GM11168 (cell line): ENCODE measurements at regions not wholly inside any gene's neighbourhood (a gene's known extent, or its start where the extent isn't known, plus 50 kb on each side); places are given as distances from the start of the nearest gene placed in this dataset.
"Not testable (repeated sequence)": the region's sequence is repeated elsewhere in the genome, so short reads cannot be mapped to it uniquely, and the experiment has no call there.

Experiments used
- in situ Hi-C: fragments of 300-500 bp; cut with MboI; formaldehyde crosslinking; loops from one replicate; pipeline ENCODE4 v1.12.0; 2022; ENCODE audit warnings: low sequenced_read_pairs; ENCODE audit not compliant: unreplicated experiment

DNA sequence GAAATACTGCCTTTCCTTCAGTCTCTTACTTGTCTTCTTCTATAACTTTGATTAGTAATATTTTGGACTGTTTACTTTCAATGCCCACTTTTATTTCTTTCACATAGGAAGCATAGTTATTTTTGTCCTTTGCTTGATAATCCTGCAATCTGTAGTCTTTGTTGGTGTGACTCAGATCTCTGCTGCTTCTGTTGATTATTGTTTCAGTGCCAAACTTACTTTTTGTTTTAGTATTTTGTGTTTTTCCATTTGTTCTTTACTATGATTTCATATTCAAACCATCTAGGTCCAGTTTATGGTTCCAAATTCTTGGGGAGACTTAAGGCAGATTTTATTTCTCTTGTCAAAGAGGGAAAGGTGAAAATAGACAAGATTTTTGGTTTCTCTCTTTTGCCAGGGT lies 399.9 kb downstream of the HLX start:
- in situ Hi-C loops: no loop called here

DNA sequence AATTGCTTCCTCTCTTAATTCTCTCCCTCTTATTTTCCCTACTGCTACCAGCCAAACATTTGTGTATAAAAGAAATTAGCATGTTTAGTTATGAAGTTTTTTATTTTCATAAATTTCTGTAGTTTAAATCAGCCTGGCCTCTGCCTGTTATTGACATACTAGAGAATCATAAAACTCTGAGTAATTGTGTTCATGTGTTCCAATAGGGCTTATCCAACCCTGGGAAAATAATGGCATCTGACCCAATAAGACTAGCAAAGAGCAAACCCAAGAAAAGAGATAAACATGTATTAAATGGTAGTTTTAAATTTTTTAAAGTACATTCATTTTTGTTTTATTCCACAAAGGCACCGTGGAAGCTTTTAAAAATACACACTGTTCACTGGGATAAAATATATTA lies 404.3 kb downstream of the HLX start:
- in situ Hi-C loops: no loop called here

GRCh38 chr1:221284028-221284427 lies 404.8 kb downstream of the HLX start:
- in situ Hi-C loops: no loop called here

DNA sequence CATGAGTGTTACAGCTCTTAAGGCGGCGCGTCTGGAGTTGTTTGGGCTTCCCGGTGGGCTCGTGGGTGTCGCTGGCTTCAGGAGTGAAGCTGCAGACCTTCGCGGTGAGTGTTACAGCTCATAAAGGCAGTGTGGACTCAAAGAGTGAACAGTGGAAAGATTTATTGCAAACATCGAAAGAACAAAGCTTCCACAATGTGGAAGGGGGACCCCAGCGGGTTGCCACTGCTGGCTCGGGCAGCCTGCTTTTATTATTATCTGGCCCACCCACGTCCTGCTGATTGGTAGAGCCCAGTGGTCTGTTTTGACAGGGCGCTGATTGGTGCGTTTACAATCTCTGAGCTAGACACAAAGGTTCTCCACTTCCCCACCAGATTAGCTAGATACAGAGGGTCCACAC lies 405.7 kb downstream of the HLX start:
- in situ Hi-C loops: not testable (repeated sequence)

- in situ Hi-C loops: not testable (repeated sequence)
These were observed 406.4 kb downstream of the HLX start for GRCh38 chr1:221285458-221286210.

DNA sequence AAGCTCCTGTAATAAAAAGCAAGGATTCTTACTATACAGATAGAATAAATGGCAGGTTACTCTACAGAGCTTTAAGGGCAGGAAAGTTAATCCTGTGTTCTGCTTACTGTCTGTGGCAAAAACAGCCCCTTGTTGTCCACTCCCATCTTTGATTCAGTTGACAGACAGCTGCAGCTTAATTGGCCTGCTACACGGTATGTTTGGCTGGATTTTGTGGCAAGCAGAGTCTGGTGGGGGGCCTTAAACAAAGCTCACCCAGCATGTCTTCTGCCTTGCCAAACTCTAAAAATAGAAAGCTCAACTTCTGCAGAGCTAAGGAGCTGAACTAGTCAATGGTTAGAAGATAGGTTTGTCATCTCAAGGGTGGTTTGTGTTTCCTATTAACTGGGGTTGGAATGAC lies 407.2 kb downstream of the HLX start:
- in situ Hi-C loops: no loop called here

- in situ Hi-C loops: no loop called here
These were observed 409.9 kb downstream of the HLX start for GRCh38 chr1:221289103-221289502.

GRCh38 chr1:221290669-221291068 lies 411.4 kb downstream of the HLX start:
- in situ Hi-C loops: no loop called here

GRCh38 chr1:221291113-221291512 lies 411.9 kb downstream of the HLX start:
- in situ Hi-C loops: no loop called here

GRCh38 chr1:221292652-221293051 lies 413.4 kb downstream of the HLX start:
- in situ Hi-C loops: no loop called here

GRCh38 chr1:221294242-221294641 lies 415.0 kb downstream of the HLX start:
- in situ Hi-C loops: no loop called here

- in situ Hi-C loops: no loop called here
These were observed 423.1 kb downstream of the HLX start for GRCh38 chr1:221302357-221302756.

GRCh38 chr1:221302810-221303209 lies 423.6 kb downstream of the HLX start:
- in situ Hi-C loops: no loop called here

DNA sequence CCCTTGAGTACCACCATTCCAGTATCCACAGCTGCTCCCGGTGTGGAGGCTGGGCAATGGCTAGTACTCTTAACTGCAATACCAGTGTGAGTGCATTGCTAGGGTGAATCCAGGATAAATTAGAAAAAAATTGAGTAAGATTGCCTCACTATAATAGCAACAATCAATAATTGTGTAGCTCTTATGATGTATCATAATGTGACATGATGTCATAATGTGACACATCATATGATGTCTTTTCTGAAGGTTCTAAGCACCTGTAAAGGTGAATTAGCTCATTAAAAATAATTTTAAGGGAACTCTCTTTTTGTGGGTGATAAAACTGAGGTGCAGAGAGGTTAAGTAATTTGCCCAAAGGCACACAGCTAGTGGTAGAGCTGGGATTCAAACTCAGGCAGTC lies 424.4 kb downstream of the HLX start:
- in situ Hi-C loops: no loop called here

DNA sequence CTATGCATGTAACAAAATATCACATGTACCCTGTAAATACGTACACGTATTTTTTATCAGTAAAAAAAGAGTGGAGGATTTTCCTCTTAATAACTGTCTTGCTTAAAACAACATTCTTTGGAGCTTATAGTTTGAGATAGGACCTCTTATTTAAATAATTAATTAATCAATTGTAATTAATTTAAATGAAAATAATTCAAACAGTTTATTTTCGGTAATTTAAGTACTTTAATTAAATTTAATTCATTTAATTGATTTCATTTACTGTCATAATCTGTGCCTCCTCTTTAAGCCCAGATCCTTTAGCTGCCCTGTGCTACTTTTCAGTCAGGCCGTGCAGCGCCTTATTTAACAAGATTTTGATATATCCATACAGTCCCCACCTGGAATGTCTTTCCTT lies 427.0 kb downstream of the HLX start:
- in situ Hi-C loops: no loop called here

DNA sequence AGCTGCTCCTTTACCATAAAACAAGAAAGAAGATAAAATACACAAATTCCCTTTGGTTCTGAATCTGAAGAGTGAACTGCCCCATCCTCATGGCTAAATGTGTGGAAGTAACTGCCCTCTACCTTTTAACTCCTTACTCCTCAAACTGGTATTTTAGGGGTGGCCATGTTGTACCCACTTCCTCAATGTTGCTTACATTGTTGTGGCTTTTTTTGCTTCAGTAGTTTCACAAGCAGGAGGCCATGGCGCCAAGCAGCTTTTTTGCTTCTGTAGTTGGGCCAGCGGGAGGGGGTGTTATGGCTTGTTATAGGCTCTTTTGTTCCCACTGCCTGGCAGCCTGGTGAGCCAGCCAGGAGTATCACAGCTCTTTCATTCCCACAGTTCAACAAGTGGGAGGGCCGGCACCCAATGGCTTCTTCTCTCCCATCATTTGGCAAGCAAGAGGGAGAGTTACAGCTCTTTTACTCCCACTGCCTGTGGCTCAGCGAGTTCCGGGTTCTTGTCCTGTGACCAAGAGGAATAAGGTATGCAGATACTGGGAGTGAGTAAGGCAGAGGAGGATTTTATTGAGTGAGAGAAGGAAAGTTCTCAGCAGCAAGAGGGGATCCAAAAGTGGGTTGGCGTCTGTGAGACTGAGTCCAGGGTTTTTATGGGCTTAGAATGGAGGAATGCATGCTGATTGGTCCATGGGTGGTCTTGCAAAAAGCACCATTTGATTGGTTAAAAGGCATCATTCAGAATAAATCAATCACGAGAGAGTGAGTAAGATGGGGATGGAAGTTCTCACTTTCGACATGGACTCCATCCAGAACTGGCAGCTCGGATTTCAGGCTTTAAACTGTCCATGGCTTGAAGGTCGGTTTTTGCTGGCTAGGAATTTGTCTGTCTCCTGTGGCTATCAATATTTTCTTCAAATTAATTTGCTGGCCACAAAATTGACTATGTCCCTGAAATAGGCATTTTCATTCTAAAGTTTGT lies 429.6 kb downstream of the HLX start:
- in situ Hi-C loops: no loop called here

GRCh38 chr1:221309723-221310122 lies 430.5 kb downstream of the HLX start:
- in situ Hi-C loops: no loop called here

DNA sequence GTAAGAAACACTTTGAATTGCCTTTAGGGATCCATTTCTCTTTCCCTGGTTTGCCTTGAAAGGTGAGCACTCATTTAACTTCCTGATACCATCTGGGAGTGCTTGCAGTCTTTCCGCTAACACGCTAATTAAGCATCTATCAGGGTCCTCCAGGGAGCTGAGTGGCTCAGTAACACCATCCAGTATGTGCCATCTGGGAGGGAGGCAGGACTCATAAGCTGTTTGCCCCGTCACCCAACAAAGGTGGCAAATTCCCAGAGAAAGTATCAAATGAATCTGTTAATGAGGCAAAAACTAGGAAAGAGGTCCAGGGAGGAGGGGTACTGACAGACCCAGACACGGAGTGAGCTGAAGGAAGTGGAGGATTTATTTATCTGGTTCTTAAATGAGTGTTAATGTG lies 430.9 kb downstream of the HLX start:
- in situ Hi-C loops: no loop called here

DNA sequence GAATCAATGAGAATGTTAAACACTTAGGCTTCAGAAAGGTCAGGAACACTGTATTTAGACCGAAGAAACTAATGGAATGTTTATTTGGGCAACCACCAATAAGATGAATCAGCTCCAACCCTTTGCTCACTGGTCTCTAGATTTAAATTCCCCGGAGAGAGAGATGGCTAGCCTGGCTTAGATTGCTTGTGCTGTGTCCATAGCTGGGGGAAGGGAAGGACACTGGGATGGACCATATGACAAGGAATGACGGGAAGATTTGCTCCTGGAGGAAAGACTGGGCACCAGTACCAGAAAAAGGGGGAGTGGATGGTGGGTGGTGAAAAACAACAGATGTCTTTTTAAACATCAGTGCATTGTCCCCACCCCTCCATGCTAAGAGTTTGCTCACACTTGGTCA lies 426.6 kb downstream of the DUSP10 start:
- in situ Hi-C loops: no loop called here

DNA sequence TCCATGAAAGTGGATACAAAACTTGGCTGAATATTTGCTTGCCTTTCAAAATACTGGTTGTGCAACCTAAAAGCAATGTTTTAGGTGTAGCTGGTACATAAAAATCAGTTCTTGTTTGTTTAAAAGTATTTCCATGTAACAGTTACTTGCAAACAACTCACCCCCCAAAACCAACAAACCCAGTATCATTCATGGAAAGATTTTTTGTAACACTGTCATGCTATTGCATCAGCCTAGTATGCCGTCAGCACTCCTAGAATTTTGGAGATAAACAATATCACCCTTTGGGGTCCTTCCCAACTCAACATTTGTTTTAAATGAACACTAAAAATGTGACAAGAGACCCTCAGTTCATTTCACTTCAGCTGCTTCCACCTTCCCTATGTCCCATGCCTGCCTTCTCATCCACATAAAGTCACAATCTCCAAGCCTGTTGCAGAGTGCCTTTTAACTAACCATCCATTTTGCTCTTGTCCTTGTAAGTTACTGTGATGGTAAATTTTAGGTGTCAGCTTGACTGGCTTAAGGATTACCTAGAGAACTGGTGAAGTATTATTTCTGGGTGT lies 425.3 kb downstream of the DUSP10 start:
- in situ Hi-C loops: no loop called here

DNA sequence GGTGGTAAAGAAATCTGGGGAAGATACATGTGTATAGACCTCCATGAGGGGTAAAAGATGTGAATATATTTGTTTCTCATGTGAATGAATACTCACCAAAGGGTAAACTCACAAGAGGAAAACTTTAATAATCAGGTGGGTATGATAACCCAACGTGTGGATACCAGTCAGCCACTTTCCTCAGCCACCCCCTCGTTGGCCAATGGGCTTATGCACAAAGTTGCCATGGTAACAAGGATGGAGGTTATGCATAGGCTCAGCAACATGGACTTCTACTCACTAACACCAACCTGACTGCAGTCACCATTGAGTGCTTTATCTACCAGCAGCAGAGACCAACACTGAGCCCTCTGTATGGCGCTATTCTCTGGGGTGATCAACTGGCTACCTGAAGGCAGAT lies 424.4 kb downstream of the DUSP10 start:
- in situ Hi-C loops: no loop called here
